ENCODE measurements at regions not wholly inside any gene's neighbourhood (a gene's known extent, or its start where the extent isn't known, plus 50 kb on each side); places are given as distances from the start of the nearest gene placed in this dataset.
"Not testable (repeated sequence)": the region's sequence is repeated elsewhere in the genome, so short reads cannot be mapped to it uniquely, and the experiment has no call there.

DNA sequence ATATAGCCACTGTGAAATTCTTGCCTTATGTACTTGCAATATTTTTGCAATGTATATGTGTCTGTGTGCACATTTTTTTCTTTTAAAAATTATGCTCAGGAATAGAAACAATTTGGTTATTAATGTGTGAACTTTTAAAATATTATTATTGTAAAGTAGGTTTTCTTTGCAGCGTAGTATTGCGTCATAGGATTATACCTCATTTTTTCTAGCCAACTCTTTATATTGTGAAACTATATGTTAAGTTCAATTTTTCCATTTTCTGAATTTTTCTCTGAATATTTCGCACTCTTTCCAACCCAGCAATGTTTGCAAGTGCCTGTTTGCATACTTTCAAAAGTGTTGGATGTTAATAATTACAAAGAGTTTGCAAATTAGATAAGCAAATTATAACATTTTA lies 471.6 kb upstream of the LMO3 start:
- no peak for DNase-seq

GRCh38 chr12:17076811-17077210 lies 470.8 kb upstream of the LMO3 start:
- no peak for DNase-seq

DNA sequence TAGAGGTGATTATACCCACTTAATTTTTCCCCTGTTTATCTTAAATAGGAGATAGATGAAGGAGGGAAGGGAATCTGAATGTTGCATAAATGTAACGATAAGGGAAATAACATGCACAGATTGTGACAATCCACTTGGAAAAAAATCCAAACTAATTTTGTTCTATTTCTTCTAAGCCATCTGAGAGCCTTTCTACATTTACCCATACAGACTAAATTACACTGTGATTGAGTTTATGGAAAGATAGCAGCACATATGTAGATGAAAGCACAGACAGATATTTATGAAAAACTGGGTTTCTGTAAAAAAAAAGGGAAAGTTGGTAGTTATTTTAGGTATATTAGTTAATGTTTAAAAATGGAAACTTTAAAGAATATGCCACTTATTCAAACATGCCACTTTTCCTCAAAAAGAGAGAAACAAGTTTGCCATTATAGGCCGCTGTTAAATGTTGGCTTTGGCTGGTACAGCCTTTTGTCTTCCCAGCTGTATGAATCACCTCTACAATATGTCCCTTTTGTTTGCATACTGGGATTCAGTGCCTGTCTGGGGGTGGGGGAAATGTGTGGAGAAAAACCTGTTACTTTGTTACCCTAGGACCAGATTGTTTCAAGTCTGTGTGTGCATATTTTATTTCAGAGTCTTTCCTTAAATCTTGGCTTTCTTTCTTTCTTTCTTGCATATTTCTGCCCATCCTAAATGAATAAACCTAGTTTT lies 470.2 kb upstream of the LMO3 start:
- DNase-seq, result no peak

- DNase-seq, result no peak
Measured at GRCh38 chr12:17064834-17065233, 458.9 kb upstream of the LMO3 start.

GRCh38 chr12:17062267-17063036 lies 456.5 kb upstream of the LMO3 start:
- DNase-seq, result peak; percentile 86

GRCh38 chr12:17060260-17060659 lies 454.3 kb upstream of the LMO3 start:
- DNase-seq, result no peak

DNA sequence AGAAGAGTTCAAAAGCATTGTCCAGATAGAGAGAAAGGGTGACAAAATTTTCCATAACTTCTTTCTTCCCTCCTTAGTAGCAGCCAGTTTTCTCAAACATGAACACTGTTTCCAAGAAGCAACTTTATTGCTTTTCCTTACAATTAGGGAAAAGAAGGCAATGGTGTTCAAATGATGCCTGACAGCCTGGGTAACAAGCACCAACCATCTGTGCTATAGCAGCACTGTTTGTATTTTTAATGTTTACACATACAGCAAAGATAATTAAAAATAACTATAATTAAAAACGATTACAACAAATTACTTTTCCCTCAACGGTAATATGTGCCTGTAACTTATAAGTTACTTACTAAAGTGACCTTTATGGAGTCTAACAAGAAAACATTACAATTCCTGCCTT lies 450.6 kb upstream of the LMO3 start:
- DNase-seq, result no peak

DNA sequence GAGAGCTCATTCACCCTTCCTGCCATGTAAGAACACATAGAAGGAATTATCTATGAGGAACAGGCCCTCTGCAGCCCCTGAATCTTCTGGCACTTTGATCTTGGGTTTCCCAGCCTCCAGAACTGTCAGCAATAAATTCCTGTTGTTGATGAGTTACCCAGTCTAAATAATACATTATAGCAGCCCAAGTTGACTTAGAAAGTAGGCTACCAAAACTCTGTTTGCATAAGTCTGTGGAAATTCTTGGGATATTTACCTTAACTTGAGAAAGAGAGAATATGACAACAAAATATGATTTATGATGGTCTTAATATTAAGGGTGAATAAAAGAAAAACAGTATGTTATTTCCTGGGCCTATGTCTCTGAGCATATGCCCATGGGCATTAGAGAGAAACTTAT lies 433.0 kb upstream of the LMO3 start:
- DNase-seq, result no peak

DNA sequence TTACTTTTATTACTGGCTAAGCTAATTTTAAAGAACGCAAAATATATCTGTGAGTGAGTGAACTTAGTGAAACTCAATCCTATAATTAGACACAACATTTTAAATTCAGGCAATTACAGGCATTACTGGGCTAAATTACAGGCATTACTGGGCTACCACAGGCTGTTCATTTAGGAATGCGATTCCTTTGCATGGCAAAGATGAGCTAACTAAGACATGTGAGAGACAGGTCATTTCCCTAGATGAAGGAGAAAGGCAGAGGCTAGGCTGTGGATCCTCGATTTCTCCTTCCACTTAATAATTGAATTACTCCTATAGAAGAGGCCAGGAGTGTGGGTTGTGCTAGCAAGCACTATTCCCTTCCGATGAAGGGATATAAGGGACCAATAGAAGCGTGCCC lies 429.4 kb upstream of the LMO3 start:
- no peak for DNase-seq

- no peak for DNase-seq
Measured at GRCh38 chr12:17030338-17030737, 424.4 kb upstream of the LMO3 start.

- no peak for DNase-seq
Measured at GRCh38 chr12:17028348-17028747, 422.4 kb upstream of the LMO3 start.

DNA sequence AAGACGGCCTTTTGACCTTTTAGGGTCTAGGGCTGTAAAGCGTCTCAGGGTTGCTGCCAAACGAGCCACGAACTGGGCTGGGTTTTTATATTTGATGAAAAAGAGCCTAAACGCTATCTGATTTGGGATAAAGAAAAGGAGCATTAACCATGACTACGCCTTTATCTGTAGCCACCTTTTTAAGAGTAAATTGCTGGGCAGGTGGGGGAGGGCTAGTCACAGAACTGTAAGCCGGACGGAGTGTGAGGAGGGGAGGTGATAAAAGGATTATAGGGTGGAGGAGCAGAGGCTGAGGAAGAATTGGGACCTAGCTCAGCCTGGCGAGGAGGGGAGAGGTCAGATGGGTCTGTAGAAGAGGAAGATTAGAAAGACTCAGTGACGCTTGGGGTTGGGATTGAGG lies 419.5 kb upstream of the LMO3 start:
- DNase-seq, result not testable (repeated sequence)

DNA sequence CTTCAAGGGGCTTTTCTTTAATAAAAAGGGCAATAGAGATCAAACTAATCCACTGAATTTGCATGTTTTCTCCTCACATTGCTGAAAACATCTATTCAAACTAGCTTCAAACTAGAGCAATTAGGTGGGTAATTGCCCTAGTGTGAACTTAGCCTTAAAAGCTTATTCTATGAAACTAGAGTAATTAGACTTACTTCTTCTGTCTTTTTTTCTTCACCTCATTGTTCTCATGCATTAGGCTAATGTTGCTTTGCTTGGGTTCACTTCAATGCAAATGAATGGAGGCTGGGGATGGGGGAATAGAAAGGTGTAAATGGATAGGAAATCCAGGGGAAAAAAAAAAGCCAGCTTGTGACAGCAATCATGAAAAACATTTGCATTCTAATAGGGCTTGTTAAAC lies 414.8 kb upstream of the LMO3 start:
- peak; percentile 50 for DNase-seq

DNA sequence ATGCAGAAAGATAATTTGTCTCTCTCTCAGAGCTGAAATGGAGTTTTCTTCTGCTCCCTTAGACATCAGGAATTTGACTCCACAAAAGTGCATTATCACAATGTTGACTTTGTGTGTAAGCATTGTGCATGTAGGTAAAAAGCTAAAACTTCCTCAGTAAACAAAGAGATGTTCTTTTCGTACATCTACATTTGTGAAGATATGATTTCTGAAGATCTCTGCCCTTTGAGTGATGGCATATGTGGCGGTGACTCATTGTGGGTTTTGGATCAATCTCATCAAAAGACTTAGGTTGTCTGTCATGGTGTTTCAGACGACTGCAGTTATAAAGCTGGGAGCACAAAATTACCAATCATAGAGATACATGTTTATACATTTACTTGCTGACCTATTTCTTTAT lies 411.4 kb upstream of the LMO3 start:
- DNase-seq, result no peak

GRCh38 chr12:17016116-17016864 lies 410.3 kb upstream of the LMO3 start:
- DNase-seq, result no peak

DNA sequence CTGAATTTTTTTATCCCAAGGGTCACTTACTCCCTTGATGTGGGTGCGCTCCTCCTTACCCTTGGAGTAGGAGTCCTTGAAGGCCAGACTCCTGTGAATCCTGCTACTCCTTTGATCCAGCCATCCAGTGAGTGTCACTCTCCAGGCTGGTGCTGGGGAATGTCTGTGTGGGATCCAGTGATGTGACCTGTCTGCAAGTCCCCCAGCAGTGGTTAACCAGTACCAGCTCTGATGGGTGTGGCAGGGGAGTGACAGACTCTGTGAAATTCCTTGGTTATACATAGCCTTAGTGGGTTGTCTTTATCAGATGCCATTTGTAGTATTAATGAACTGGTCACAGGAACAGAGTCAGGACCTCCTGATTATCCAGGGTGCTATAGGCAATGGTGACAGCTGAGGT lies 409.5 kb upstream of the LMO3 start:
- DNase-seq, result no peak

- not testable (repeated sequence) for DNase-seq
Measured at GRCh38 chr12:17007442-17008040, 401.6 kb upstream of the LMO3 start.

GRCh38 chr12:16998538-16998937 lies 392.6 kb upstream of the LMO3 start:
- not testable (repeated sequence) for DNase-seq

DNA sequence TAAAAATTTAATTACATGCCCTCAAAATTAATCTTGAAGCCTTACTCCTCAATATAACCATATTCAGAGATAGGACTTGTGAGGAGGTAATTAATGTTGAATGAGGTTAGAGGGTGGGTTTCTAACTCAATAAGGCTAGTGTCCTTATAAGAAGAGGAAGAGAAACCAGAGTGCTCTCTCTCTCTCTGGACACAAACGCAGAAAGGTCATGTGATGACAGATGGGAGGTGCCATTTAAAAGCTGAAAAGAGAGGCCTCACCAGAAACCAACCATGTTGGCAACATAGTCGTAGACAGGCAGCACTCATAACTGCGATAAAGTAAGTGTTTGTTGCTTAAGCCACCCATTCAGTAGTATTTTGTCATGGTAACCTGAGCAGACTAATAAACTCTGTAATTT lies 378.5 kb upstream of the LMO3 start:
- no peak for DNase-seq

DNA sequence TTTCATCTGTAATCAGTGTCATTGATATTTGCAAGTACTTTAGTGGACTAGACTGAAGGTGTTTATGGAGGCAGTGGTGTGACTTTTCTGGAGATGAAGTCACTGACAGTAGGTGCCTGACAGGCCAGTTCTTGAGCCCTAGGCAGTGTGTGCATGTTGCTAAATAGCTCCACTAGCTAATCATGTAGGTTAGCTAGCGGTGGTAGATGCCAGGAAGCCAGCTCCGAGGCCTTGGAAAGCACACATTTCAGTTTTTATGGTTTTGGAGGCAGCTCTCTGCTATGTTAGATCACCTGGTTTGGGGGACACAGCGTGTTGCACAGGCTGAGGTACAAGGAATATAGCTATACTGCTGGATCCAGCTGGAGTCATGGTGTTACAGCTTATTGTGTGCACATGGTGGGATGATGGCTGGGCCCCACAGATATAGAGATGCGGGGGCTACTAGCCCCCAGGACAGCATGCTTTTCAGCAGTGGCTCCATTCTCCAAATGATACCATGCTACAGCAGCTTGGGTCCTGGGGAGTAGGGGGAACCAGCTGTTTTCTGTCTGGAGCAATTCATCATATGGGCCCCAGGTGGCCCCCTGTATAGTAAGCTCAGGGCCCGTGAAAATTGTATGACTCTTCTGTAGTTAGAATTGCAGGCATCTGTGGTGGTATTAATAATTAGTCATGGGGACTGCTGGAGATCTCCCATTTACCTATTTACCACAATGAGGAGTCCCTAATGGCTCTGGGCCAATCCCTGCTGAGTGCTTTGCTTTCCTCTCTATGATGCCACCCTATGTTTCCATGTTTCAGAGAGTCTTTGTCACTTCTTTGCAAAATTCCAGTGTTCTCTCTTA lies 367.2 kb upstream of the LMO3 start:
- DNase-seq, result no peak

GRCh38 chr12:16962889-16963288 lies 356.9 kb upstream of the LMO3 start:
- DNase-seq, result no peak

DNA sequence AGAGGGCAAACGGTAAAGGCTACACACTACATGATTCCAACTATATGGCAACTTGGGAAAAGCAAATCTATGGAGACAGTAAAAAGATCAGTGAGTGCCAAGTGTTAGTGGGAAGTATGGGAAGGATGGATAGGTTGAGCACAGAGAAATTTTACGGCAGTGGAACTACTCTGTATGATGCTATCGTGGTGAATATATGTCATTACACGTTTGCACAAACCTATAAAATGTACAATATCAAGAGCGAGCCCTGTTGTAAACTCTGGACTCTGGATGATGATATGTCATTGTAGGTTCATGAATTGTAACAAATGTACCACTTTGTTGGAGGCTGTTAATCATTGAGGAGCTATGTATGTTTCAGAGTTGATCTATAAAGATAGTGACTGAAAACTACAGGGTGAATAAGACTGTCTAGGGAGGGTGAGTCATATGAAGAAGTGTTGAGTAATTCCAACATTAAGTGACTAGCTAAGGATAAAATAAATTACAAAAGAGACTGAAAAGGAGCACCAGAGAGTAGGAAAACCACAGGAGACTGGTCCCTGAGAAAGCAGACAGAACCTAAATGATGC lies 349.2 kb upstream of the LMO3 start:
- no peak for DNase-seq
